Spinal cord (tissue), 9 donors: ENCODE measurements at regions not wholly inside any gene's neighbourhood (a gene's known extent, or its start where the extent isn't known, plus 50 kb on each side); places are given as distances from the start of the nearest gene placed in this dataset.

Experiments used
- DNase-seq, 6 donors: peaks; one replicate each; pipeline versions ENCODE4 v3.0.0 to v3.0.0-alpha.2; 2013 to 2015; ENCODE audit warnings: low spot score in 6 of 6, low read depth in 4 of 6
- H3K27ac ChIP-seq: one replicate; pipeline ENCODE4 v1.5.1; 2013; ENCODE audit warnings: low read depth, low read length, control low read depth
- H3K27me3 ChIP-seq: one replicate; pipeline ENCODE4 v1.6.1; 2013; ENCODE audit warnings: low read length; ENCODE audit not compliant: control insufficient read depth, insufficient read depth
- H3K36me3 ChIP-seq: one replicate; pipeline ENCODE4 v1.6.1; 2013; ENCODE audit warnings: low read length; ENCODE audit not compliant: control insufficient read depth, insufficient read depth
- H3K4me1 ChIP-seq: one replicate; pipeline ENCODE4 v1.6.1; 2013; ENCODE audit warnings: low read length; ENCODE audit not compliant: control insufficient read depth, insufficient read depth
- H3K4me3 ChIP-seq: one replicate; pipeline ENCODE4 v1.5.1; 2013; ENCODE audit warnings: low read depth, low read length, control low read depth
- H3K9me3 ChIP-seq: one replicate; pipeline ENCODE4 v1.6.1; 2013; ENCODE audit warnings: low read length; ENCODE audit not compliant: control insufficient read depth, insufficient read depth
- WGBS: methylation state at CpG from one replicate; pipeline ENCODE4 v1.1.5; 2013; ENCODE audit warnings: missing lambda C conversion rate; ENCODE audit not compliant: insufficient coverage; 5-methylcytosine and 5-hydroxymethylcytosine counted together
- donor health status: healthy.

- H3K27ac ChIP-seq: no peak overlapping the region
- no peaks in the 10 kb centered on the region for H3K27me3 ChIP-seq
- no peaks in the 10 kb centered on the region for H3K36me3 ChIP-seq
- DNase-seq: no peak
- no peaks in the 10 kb centered on the region for H3K9me3 ChIP-seq
- WGBS: 70% methylated on average over 3 of the region's 4 CpGs
- no peak overlapping the region for H3K4me3 ChIP-seq
- H3K4me1 ChIP-seq: no peaks in the 10 kb centered on the region
Observed at GRCh38 chr10:91564508-91564907, 68.4 kb downstream of the PPP1R3C start.
